Bronchial epithelial cell (primary cell): ENCODE measurements at regions not wholly inside any gene's neighbourhood (a gene's known extent, or its start where the extent isn't known, plus 50 kb on each side); places are given as distances from the start of the nearest gene placed in this dataset.
"Not testable (repeated sequence)": the region's sequence is repeated elsewhere in the genome, so short reads cannot be mapped to it uniquely, and the experiment has no call there.

Experiments
- DNase-seq: peaks from one replicate; pipeline ENCODE4 v3.0.0-alpha.2; 2010; ENCODE audit warnings: low read depth
- FAIRE-seq: peaks from 2 replicates; lab custom pipeline; 2011; peaks lifted over from hg19 to GRCh38; lab: Jason Lieb, UNC
- H3K27me3 ChIP-seq: 2 replicates; pipeline ENCODE4 v1.5.1; 2011; ENCODE audit warnings: low read length; ENCODE audit not compliant: control insufficient read depth, insufficient read depth
- H3K36me3 ChIP-seq: 2 replicates; pipeline ENCODE4 v1.5.1; 2011; ENCODE audit warnings: low read length; ENCODE audit not compliant: control insufficient read depth, insufficient read depth
- H3K4me3 ChIP-seq: 2 replicates; pipeline ENCODE4 v1.5.1; 2011; ENCODE audit warnings: mild to moderate bottlenecking, low read depth, low read length, control low read depth
- CTCF ChIP-seq: IDR thresholded peaks from 2 replicates; pipeline ENCODE4 v1.5.1; 2011; ENCODE audit warnings: mild to moderate bottlenecking, moderate library complexity, low read length, control low read depth, inconsistent platforms; ENCODE audit not compliant: insufficient read depth, severe bottlenecking

- no peaks in the 10 kb centered on the region for H3K36me3 ChIP-seq
- FAIRE-seq: no peak
Measured at GRCh38 chr17:33564146-33564545, 271.1 kb upstream of the ASIC2 start.

DNA sequence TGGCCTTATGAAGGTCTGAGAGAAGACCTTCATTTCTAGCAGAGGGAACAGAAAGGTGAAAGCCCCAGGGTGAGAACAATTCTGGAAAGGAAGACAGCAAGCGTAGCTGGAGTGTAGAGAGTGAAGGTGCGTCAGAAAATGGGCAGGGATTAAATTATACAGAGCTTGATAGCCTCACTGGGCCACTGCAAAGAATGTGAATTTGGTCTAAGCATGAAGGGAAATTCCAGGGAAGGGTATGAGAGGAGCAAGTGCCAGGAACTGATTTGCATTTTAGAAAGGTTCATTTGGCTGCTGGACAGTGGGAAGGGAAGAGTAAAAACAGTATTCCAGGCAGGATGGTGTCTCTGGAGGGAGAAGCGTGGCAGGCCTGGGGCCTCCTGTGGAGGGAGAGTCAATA lies 274.1 kb upstream of the ASIC2 start:
- no peak for FAIRE-seq
- TF ChIP-seq CTCF: no peak
- DNase-seq: no peak
- no peak overlapping the region for H3K4me3 ChIP-seq
- H3K36me3 ChIP-seq: no peaks in the 10 kb centered on the region
- H3K27me3 ChIP-seq: no peaks in the 10 kb centered on the region

More at GRCh38 chr17:33564146-33564545, 271.1 kb upstream of the ASIC2 start:
- Histone ChIP-seq H3K27me3 (no peaks in the 10 kb centered on the region), H3K4me3 (no peak overlapping the region)
- no peak for TF ChIP-seq CTCF
- DNase-seq: no peak

DNA sequence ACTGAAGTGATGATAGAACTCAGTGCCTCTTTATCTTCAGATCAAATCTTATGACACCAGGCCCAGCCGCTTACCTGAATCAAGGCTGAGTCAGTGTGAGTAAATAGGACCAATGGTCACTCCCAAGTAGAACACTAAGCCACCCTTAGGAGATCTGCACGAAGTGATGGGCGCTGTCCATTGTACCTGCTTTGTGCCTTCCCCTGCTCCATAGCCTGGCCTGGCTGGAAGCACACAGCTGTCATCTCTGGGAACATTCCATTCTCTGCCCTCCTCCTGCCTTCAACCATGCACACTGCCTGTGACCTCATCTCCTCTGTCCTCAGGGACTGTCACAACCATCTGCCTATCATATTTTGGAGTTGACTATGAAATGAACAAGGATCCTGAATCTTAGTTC lies 279.5 kb upstream of the ASIC2 start:
- Histone ChIP-seq H3K4me3 (no peak overlapping the region), H3K36me3 (no peaks in the 10 kb centered on the region), H3K27me3 (no peaks in the 10 kb centered on the region)
- no peak for TF ChIP-seq CTCF
- DNase-seq (peak; percentile 7), FAIRE-seq (no peak)

GRCh38 chr17:33574942-33575445 lies 281.9 kb upstream of the ASIC2 start:
- no peaks in the 10 kb centered on the region for H3K36me3 ChIP-seq
- TF ChIP-seq CTCF: no peak
- no peak for DNase-seq
- no peak overlapping the region for H3K4me3 ChIP-seq
- no peaks in the 10 kb centered on the region for H3K27me3 ChIP-seq
- no peak for FAIRE-seq

DNA sequence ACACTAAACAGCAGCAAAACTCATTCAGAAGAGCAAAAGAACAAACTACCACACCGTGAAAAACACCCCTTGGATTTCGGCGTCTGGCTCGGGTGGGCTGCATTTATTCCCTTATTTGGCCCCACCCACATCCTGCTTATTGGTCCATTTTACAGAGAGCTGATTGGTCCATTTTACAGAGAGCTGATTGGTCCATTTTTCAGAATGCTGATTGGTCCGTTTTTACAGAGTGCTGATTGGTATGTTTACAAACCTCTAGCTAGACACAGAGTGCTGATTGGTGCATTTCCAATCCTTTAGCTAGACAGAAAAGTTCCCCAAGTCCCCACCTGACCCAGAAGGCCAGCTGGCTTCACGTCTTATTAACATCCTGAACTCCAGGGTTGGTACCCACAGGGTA lies 286.6 kb upstream of the ASIC2 start:
- not testable (repeated sequence) for FAIRE-seq, H3K27me3 ChIP-seq, H3K4me3 ChIP-seq, H3K36me3 ChIP-seq, DNase-seq

GRCh38 chr17:33580215-33580614 lies 287.1 kb upstream of the ASIC2 start:
- Histone ChIP-seq H3K36me3 (no peaks in the 10 kb centered on the region), H3K27me3 (no peaks in the 10 kb centered on the region), H3K4me3 (no peak overlapping the region)
- no peak for FAIRE-seq
- TF ChIP-seq CTCF: no peak
- DNase-seq: no peak
